Caco-2 (cell line): ENCODE measurements at regions not wholly inside any gene's neighbourhood (a gene's known extent, or its start where the extent isn't known, plus 50 kb on each side); places are given as distances from the start of the nearest gene placed in this dataset.

Experiments
- BruUV-seq: library from RNA; stranded (reverse); fragments of 400-500 nt; replicated peaks from 2 replicates; lab custom pipeline; 2021; lab: Mats Ljungman, UMichigan
- CTCF ChIA-PET: fragments of 300-600 bp; sonication (Branson Sonifier 250); formaldehyde crosslinking; loops from one replicate; lab custom pipeline; 2022; ENCODE audit warnings: antibody characterized with exemption; lab: Charles Lee
- POLR2A ChIA-PET: fragments of 300-600 bp; sonication (Branson Sonifier 250); formaldehyde crosslinking; loops from one replicate; lab custom pipeline; 2022; ENCODE audit warnings: antibody characterized with exemption; lab: Charles Lee
- DNase-seq, 2 experiments: peaks; one replicate each; pipeline versions ENCODE4 v3.0.0 to v3.0.0-alpha.2; 2020 to 2022
- H3K27me3 ChIP-seq: replicated peaks from 2 replicates; pipeline ENCODE4 v1.6.0; 2011; ENCODE audit warnings: low read length; ENCODE audit not compliant: control insufficient read depth, insufficient read depth
- H3K36me3 ChIP-seq: 2 replicates; pipeline ENCODE4 v1.5.1; 2011; ENCODE audit warnings: low read length; ENCODE audit not compliant: control insufficient read depth, insufficient read depth
- H3K4me1 ChIP-seq: fragments of 250-450 bp; sonication (Bioruptor Pico); 2 replicates; pipeline ENCODE4 v1.5.1; 2020; ENCODE audit warnings: mild to moderate bottlenecking
- H3K4me3 ChIP-seq: 2 replicates; pipeline ENCODE4 v1.5.1; 2011; ENCODE audit warnings: low read depth, mild to moderate bottlenecking, control low read depth, low read length
- H3K9me3 ChIP-seq: fragments of 250-450 bp; sonication (Bioruptor Pico); 2 replicates; pipeline ENCODE4 v1.5.1; 2020; ENCODE audit warnings: mild to moderate bottlenecking, moderate library complexity
- H3K27ac Mint-ChIP-seq: one replicate; pipeline ENCODE4 v1.8.0; 2022; ENCODE audit warnings: mixed read lengths; ENCODE audit not compliant: unreplicated experiment
- H3K27me3 Mint-ChIP-seq: one replicate; pipeline ENCODE4 v1.8.0; 2022; ENCODE audit warnings: mixed read lengths; ENCODE audit not compliant: insufficient read depth, unreplicated experiment
- H3K36me3 Mint-ChIP-seq: one replicate; pipeline ENCODE4 v1.8.0; 2022; ENCODE audit warnings: mild to moderate bottlenecking, mixed read lengths; ENCODE audit not compliant: insufficient read depth, unreplicated experiment
- H3K4me1 Mint-ChIP-seq: one replicate; pipeline ENCODE4 v1.8.0; 2022; ENCODE audit warnings: low read depth, mixed read lengths; ENCODE audit not compliant: unreplicated experiment
- H3K4me3 Mint-ChIP-seq: one replicate; pipeline ENCODE4 v1.8.0; 2022; ENCODE audit warnings: mild to moderate bottlenecking, moderate library complexity, mixed read lengths; ENCODE audit not compliant: unreplicated experiment
- H3K9me3 Mint-ChIP-seq: one replicate; pipeline ENCODE4 v1.8.0; 2022; ENCODE audit warnings: mixed read lengths; ENCODE audit not compliant: unreplicated experiment
- CTCF ChIP-seq, 2 experiments: fragments of 200-600 bp in 1 of 2; IDR thresholded peaks; 1 replicate in 1 of 2; 2 replicates in 1 of 2; pipeline versions ENCODE4 v1.5.1 to v1.8.0; 2011 to 2022; ENCODE audit warnings: antibody characterized with exemption in 1 of 2, control low read depth in 1 of 2, inconsistent platforms in 1 of 2, low read depth in 1 of 2, low read length in 1 of 2, mild to moderate bottlenecking in 1 of 2, moderate library complexity in 1 of 2; ENCODE audit not compliant: insufficient read depth in 1 of 2, severe bottlenecking in 1 of 2, unreplicated experiment in 1 of 2
- intact Hi-C: fragments of 100-400 bp; cut with micrococcal nuclease; formaldehyde crosslinking; loops from one replicate; pipeline ENCODE4 v1.10.0; 2022; ENCODE audit not compliant: unreplicated experiment

- no peak for TF ChIP-seq CTCF (IDR thresholded peaks at IDR 0.05; ENCODE audit: insufficient read depth in 1 of 2, low read depth in 1 of 2, low read length in 1 of 2, severe bottlenecking in 1 of 2, unreplicated experiment in 1 of 2)
- Mint-ChIP-seq H3K27ac (no peak overlapping the region), H3K4me1 (no peaks in the 10 kb centered on the region), H3K36me3 (no peaks in the 10 kb centered on the region), H3K9me3 (peaks cover 10% of the 10 kb centered on the region), H3K4me3 (no peak overlapping the region), H3K27me3 (no peaks in the 10 kb centered on the region)
- no peaks in the 10 kb centered on the region for H3K27me3 ChIP-seq
- intact Hi-C loops: no loop called here
- no peaks in the 10 kb centered on the region for H3K36me3 ChIP-seq
- H3K4me3 ChIP-seq: no peak overlapping the region
- ChIA-PET POLR2A (no interaction called here), CTCF (no interaction called here)
- BruUV-seq: no TSS peak
- H3K9me3 ChIP-seq: no peaks in the 10 kb centered on the region; the same call in 1 of the 2 replicates
- no peaks in the 10 kb centered on the region for H3K4me1 ChIP-seq
- no peak for DNase-seq
These were observed 78.6 kb upstream of the SLC22A16 start for GRCh38 chr6:110554966-110555460.

- POLR2A ChIA-PET: no interaction called here
- Histone ChIP-seq H3K4me1 (no peaks in the 10 kb centered on the region), H3K36me3 (no peaks in the 10 kb centered on the region), H3K9me3 (no peaks in the 10 kb centered on the region; the same call in 1 of the 2 replicates), H3K27me3 (no peaks in the 10 kb centered on the region), H3K4me3 (no peak overlapping the region)
- H3K4me1 Mint-ChIP-seq: no peaks in the 10 kb centered on the region
- no peak for TF ChIP-seq CTCF (IDR thresholded peaks at IDR 0.05; ENCODE audit: insufficient read depth in 1 of 2, low read depth in 1 of 2, low read length in 1 of 2, severe bottlenecking in 1 of 2, unreplicated experiment in 1 of 2)
- CTCF ChIA-PET: no interaction called here
- BruUV-seq: no TSS peak
- H3K9me3 Mint-ChIP-seq: peaks cover 10% of the 10 kb centered on the region
- no peaks in the 10 kb centered on the region for H3K27me3 Mint-ChIP-seq
- H3K36me3 Mint-ChIP-seq: no peaks in the 10 kb centered on the region
- no peak overlapping the region for H3K4me3 Mint-ChIP-seq
- intact Hi-C loops: no loop called here
- DNase-seq: no peak
- H3K27ac Mint-ChIP-seq: no peak overlapping the region
These were observed 78.0 kb upstream of the SLC22A16 start for GRCh38 chr6:110554441-110554840.

GRCh38 chr6:110552901-110553641 lies 76.7 kb upstream of the SLC22A16 start:
- no peak overlapping the region for H3K4me3 Mint-ChIP-seq
- H3K27me3 ChIP-seq: no peaks in the 10 kb centered on the region
- H3K27me3 Mint-ChIP-seq: no peaks in the 10 kb centered on the region

More at GRCh38 chr6:110552901-110553641, 76.7 kb upstream of the SLC22A16 start:
- DNase-seq: no peak
- no peak for TF ChIP-seq CTCF (IDR thresholded peaks at IDR 0.05; ENCODE audit: insufficient read depth in 1 of 2, low read depth in 1 of 2, low read length in 1 of 2, severe bottlenecking in 1 of 2, unreplicated experiment in 1 of 2)
- no peak overlapping the region for H3K27ac Mint-ChIP-seq
- CTCF ChIA-PET: no interaction called here
- H3K36me3 ChIP-seq: no peaks in the 10 kb centered on the region
- no TSS peak for BruUV-seq
- H3K36me3 Mint-ChIP-seq: no peaks in the 10 kb centered on the region
- H3K9me3 Mint-ChIP-seq: peaks cover 10% of the 10 kb centered on the region
- intact Hi-C loops: no loop called here
- no peaks in the 10 kb centered on the region; the same call in 1 of the 2 replicates for H3K9me3 ChIP-seq
- H3K4me3 ChIP-seq: no peak overlapping the region
- POLR2A ChIA-PET: no interaction called here
- no peaks in the 10 kb centered on the region for H3K4me1 Mint-ChIP-seq
- H3K4me1 ChIP-seq: no peaks in the 10 kb centered on the region
